H1 (cell line): ENCODE measurements at regions not wholly inside any gene's neighbourhood (a gene's known extent, or its start where the extent isn't known, plus 50 kb on each side); places are given as distances from the start of the nearest gene placed in this dataset.

ENCODE experiments used
- CTBP2 ChIP-seq: IDR thresholded peaks from 2 replicates; pipeline ENCODE4 v1.7.0; 2011; ENCODE audit warnings: borderline replicate concordance, mild to moderate bottlenecking, moderate library complexity, mixed read lengths, low read length; ENCODE audit not compliant: insufficient read depth, insufficient read length
- KDM5A ChIP-seq: fragments of 200-600 bp; IDR thresholded peaks from 2 replicates; pipeline ENCODE4 v1.7.1; 2012; ENCODE audit warnings: mild to moderate bottlenecking, low read length, inconsistent platforms, mixed read lengths
- PHF8 ChIP-seq: fragments of 200-600 bp; sonication (generic); conservative IDR thresholded peaks from 2 replicates; pipeline ENCODE4 v1.7.1; 2012; ENCODE audit warnings: low read depth, mild to moderate bottlenecking, inconsistent platforms, low read length, moderate library complexity
- POLR2AphosphoS5 ChIP-seq: IDR thresholded peaks from 2 replicates; pipeline ENCODE4 v1.6.1; 2011; ENCODE audit warnings: low read depth, low read length
- RBBP5 ChIP-seq: IDR thresholded peaks from 2 replicates; pipeline ENCODE4 v1.7.1; 2012; ENCODE audit warnings: low read depth, mild to moderate bottlenecking, inconsistent platforms, low read length, moderate library complexity, borderline replicate concordance
- ZNF274 ChIP-seq: IDR thresholded peaks from 2 replicates; pipeline ENCODE4 v1.7.0; 2012; ENCODE audit warnings: low read length, borderline replicate concordance; ENCODE audit errors: extremely low read depth

- TF ChIP-seq KDM5A, result no peak
- TF ChIP-seq POLR2AphosphoS5, result no peak
- no peak for TF ChIP-seq PHF8
- no peak for TF ChIP-seq RBBP5
- no peak for TF ChIP-seq CTBP2
- no peak for TF ChIP-seq ZNF274
Observed at GRCh38 chr15:97386940-97387339, 573.6 kb upstream of the ARRDC4 start (continued).
